K562 (cell line): ENCODE measurements at regions not wholly inside any gene's neighbourhood (a gene's known extent, or its start where the extent isn't known, plus 50 kb on each side); places are given as distances from the start of the nearest gene placed in this dataset.

Experiments
- ARID2 ChIP-seq: fragments of 450-650 bp; IDR thresholded peaks from 2 replicates; pipeline ENCODE4 v1.6.1; 2017; ENCODE audit warnings: antibody characterized with exemption, mild to moderate bottlenecking
- ATF3 ChIP-seq, 2 experiments: fragments of 450-650 bp in 1 of 2; sonication (generic) in 1 of 2; formaldehyde crosslinking in 1 of 2; IDR thresholded peaks in 1 of 2; conservative IDR thresholded peaks in 1 of 2; 2 replicates each; pipeline versions ENCODE4 v1.6.1 to v1.8.1; 2016 to 2023; ENCODE audit warnings: mild to moderate bottlenecking in 2 of 2, moderate library complexity in 2 of 2, inconsistent platforms in 1 of 2, missing genetic modification reagents in 1 of 2
- BRF1 ChIP-seq: IDR thresholded peaks from 3 replicates; pipeline ENCODE4 v1.6.1; 2011; ENCODE audit warnings: borderline replicate concordance, mild to moderate bottlenecking; ENCODE audit not compliant: insufficient read length; ENCODE audit errors: extremely low read depth
- C11orf30 ChIP-seq: fragments of 450-650 bp; IDR thresholded peaks from 2 replicates; pipeline ENCODE4 v1.6.1; 2016; ENCODE audit warnings: low read depth, mild to moderate bottlenecking
- CHD1 ChIP-seq: fragments of 200-600 bp; sonication (generic); IDR thresholded peaks from one replicate; pipeline ENCODE4 v1.6.1; 2012; ENCODE audit warnings: mild to moderate bottlenecking, moderate library complexity, low read length, inconsistent platforms
- EP300 ChIP-seq: IDR thresholded peaks from 2 replicates; pipeline ENCODE4 v1.6.1; 2012; ENCODE audit warnings: low read length, improper control_type of control experiment
- ETS2 ChIP-seq: IDR thresholded peaks from 2 replicates; pipeline ENCODE4 v1.6.1; 2016; ENCODE audit warnings: borderline replicate concordance, missing genetic modification characterization, mild to moderate bottlenecking, moderate library complexity, missing compliant biosample characterization; ENCODE audit not compliant: poor library complexity, severe bottlenecking
- FOSL1 ChIP-seq: fragments of 200-800 bp; sonication (Bioruptor generic); conservative IDR thresholded peaks from 2 replicates; pipeline ENCODE4 v1.6.1; 2016; ENCODE audit warnings: missing genetic modification characterization, missing compliant biosample characterization
- GATA2 ChIP-seq: sonication (generic); formaldehyde crosslinking; IDR thresholded peaks from 2 replicates; pipeline ENCODE4 v1.4.0; 2020; ENCODE audit warnings: mild to moderate bottlenecking, missing genetic modification reagents
- HDAC8 ChIP-seq: fragments of 450-650 bp; IDR thresholded peaks from 2 replicates; pipeline ENCODE4 v1.6.1; 2016; ENCODE audit warnings: mild to moderate bottlenecking, missing genetic modification characterization, moderate library complexity, missing compliant biosample characterization
- HNRNPH1 ChIP-seq: fragments of 200-400 bp; formaldehyde crosslinking; optimal IDR thresholded peaks from 2 replicates; pipeline ENCODE3; 2017; ENCODE audit warnings: low read depth, mild to moderate bottlenecking, low read length, moderate library complexity
- HNRNPLL ChIP-seq: fragments of 200-400 bp; formaldehyde crosslinking; IDR thresholded peaks from 2 replicates; pipeline ENCODE4 v1.6.1; 2017; ENCODE audit warnings: low read length, low read depth, mild to moderate bottlenecking; ENCODE audit not compliant: poor library complexity, severe bottlenecking
- KAT2B ChIP-seq: IDR thresholded peaks from one replicate; pipeline ENCODE4 v1.6.1; 2012; ENCODE audit warnings: low read depth, mild to moderate bottlenecking, control low read depth, inconsistent platforms, low read length, moderate library complexity
- MBD2 ChIP-seq: sonication (generic); IDR thresholded peaks from 2 replicates; pipeline ENCODE4 v1.6.1; 2016; ENCODE audit warnings: low read depth, borderline replicate concordance
- MEF2D ChIP-seq: conservative IDR thresholded peaks from 2 replicates; pipeline ENCODE4 v1.6.1; 2016; ENCODE audit warnings: low read depth, missing genetic modification characterization, missing compliant biosample characterization
- MIER1 ChIP-seq: fragments of 450-650 bp; IDR thresholded peaks from 2 replicates; pipeline ENCODE4 v1.6.1; 2016; ENCODE audit warnings: antibody characterized with exemption, mild to moderate bottlenecking, low read depth
- MTA1 ChIP-seq: fragments of 450-650 bp; IDR thresholded peaks from 2 replicates; pipeline ENCODE4 v1.6.1; 2017; ENCODE audit warnings: borderline replicate concordance
- NEUROD1 ChIP-seq: fragments of 150-350 bp; IDR thresholded peaks from 2 replicates; pipeline ENCODE4 v1.6.1; 2014; ENCODE audit warnings: borderline replicate concordance, low read length, low read depth; ENCODE audit not compliant: partially characterized antibody
- PHB ChIP-seq: fragments of 250-450 bp; sonication (Bioruptor Pico); IDR thresholded peaks from 2 replicates; pipeline ENCODE4 v1.5.0; 2021
- RBM34 ChIP-seq: fragments of 200-400 bp; formaldehyde crosslinking; IDR thresholded peaks from 2 replicates; pipeline ENCODE4 v1.6.1; 2018; ENCODE audit warnings: low read length, borderline replicate concordance; ENCODE audit not compliant: insufficient read depth
- TCF15 ChIP-seq: fragments of 250-450 bp; sonication (Bioruptor Pico); IDR thresholded peaks from 2 replicates; pipeline ENCODE4 v1.8.0; 2022; ENCODE audit warnings: moderate library complexity, mild to moderate bottlenecking, inconsistent platforms
- ZFP1 ChIP-seq: fragments of 450-650 bp; formaldehyde crosslinking; IDR thresholded peaks from 2 replicates; pipeline ENCODE4 v1.4.0; 2020; ENCODE audit warnings: mild to moderate bottlenecking, mixed read lengths
- TF ChIP-seq, protein P1 (sequence below): sonication (generic); IDR thresholded peaks from 2 replicates; pipeline ENCODE4 v1.6.1; 2016
- TF ChIP-seq, protein P2 (sequence below): fragments of 250-450 bp; sonication (Bioruptor Pico); IDR thresholded peaks from 2 replicates; pipeline ENCODE4 v1.4.0; 2020; ENCODE audit warnings: mild to moderate bottlenecking

DNA sequence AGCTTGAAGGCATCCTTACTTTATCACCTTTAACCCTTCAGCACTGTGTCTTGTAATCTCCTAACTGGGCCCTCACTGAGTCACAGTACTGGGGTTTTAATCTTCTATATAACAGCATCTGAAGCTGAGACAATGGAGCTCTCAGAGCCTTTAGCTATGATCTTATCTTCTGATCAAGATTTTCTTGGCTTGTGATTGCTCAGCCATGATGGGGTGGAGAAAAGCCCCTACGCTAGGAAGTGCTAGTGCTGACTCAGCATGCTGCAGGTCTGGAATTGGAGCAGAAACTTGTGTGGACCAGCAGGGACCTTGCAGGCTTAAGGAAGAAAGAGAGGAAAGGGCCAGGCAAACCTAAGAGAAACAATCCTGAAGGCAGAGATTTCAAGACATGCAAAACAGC lies 71.7 kb upstream of the EED start (continued):
- no peak for TF ChIP-seq HNRNPLL
- peak; percentile 52 for TF ChIP-seq FOSL1 (tag)
- peak; percentile 21; the same call in 1 of the 2 replicates for TF ChIP-seq MTA1
- no peak for TF ChIP-seq HDAC8 (tag)
- TF ChIP-seq ETS2: no peak
- 0 out of 2 replicates have a peak, but pooled peaks have one; percentile 38 for TF ChIP-seq ZFP1
- no peak for TF ChIP-seq TCF15 (CRISPR knock-in tag)
- TF ChIP-seq ATF3 (IDR thresholded peaks at IDR 0.05): peak; percentile 37; the same call in 1 of the 2 replicates
- no peak for TF ChIP-seq ATF3 (CRISPR knock-in tag; conservative IDR thresholded peaks at IDR 0.05)
- no peak for TF ChIP-seq ARID2
- TF ChIP-seq CHD1: no peak
- TF ChIP-seq, protein P1, sequence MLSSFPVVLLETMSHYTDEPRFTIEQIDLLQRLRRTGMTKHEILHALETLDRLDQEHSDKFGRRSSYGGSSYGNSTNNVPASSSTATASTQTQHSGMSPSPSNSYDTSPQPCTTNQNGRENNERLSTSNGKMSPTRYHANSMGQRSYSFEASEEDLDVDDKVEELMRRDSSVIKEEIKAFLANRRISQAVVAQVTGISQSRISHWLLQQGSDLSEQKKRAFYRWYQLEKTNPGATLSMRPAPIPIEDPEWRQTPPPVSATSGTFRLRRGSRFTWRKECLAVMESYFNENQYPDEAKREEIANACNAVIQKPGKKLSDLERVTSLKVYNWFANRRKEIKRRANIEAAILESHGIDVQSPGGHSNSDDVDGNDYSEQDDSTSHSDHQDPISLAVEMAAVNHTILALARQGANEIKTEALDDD: peak; percentile 51; the same call in 1 of the 2 replicates
- peak; percentile 99 for TF ChIP-seq C11orf30
- TF ChIP-seq, protein P2, sequence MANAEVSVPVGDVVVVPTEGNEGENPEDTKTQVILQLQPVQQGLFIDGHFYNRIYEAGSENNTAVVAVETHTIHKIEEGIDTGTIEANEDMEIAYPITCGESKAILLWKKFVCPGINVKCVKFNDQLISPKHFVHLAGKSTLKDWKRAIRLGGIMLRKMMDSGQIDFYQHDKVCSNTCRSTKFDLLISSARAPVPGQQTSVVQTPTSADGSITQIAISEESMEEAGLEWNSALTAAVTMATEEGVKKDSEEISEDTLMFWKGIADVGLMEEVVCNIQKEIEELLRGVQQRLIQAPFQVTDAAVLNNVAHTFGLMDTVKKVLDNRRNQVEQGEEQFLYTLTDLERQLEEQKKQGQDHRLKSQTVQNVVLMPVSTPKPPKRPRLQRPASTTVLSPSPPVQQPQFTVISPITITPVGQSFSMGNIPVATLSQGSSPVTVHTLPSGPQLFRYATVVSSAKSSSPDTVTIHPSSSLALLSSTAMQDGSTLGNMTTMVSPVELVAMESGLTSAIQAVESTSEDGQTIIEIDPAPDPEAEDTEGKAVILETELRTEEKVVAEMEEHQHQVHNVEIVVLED (CRISPR knock-in tag): peak; percentile 37; the same call in 1 of the 2 replicates
- TF ChIP-seq EP300: 0 out of 2 replicates have a peak, but pooled peaks have one; percentile 5
- no peak for TF ChIP-seq HNRNPH1
- no peak for TF ChIP-seq NEUROD1
- TF ChIP-seq BRF1: no peak
- TF ChIP-seq PHB: no peak
- TF ChIP-seq MEF2D (tag): no peak
- TF ChIP-seq GATA2: peak; percentile 57; the same call in 1 of the 2 replicates
- TF ChIP-seq RBM34: no peak
- no peak for TF ChIP-seq MIER1
- TF ChIP-seq MBD2: no peak
- no peak for TF ChIP-seq KAT2B
